GM19025 (cell line): ENCODE measurements at regions not wholly inside any gene's neighbourhood (a gene's known extent, or its start where the extent isn't known, plus 50 kb on each side); places are given as distances from the start of the nearest gene placed in this dataset.
A peak's percentile ranks its signal among the peaks of the same experiment; 100 is the strongest.

Source experiments
- ATAC-seq: cut with Tn5 transposase; IDR thresholded peaks from one replicate; pipeline ENCODE4 v1.9.1; 2021; ENCODE audit warnings: mild to moderate bottlenecking, low read depth, moderate library complexity; ENCODE audit not compliant: unreplicated experiment

GRCh38 chr4:125677665-125678307 lies 363.0 kb downstream of the FAT4 start:
- ATAC-seq, result no peak

- ATAC-seq, result no peak
Measured at GRCh38 chr4:125679989-125680388, 365.2 kb downstream of the FAT4 start.

GRCh38 chr4:125681240-125681639 lies 366.5 kb downstream of the FAT4 start:
- peak; percentile 69 for ATAC-seq

- no peak for ATAC-seq
Measured at GRCh38 chr4:125682730-125683129, 368.0 kb downstream of the FAT4 start.

GRCh38 chr4:125688841-125689240 lies 374.1 kb downstream of the FAT4 start:
- no peak for ATAC-seq

GRCh38 chr4:125689805-125690204 lies 375.1 kb downstream of the FAT4 start:
- no peak for ATAC-seq

- ATAC-seq, result no peak
Measured at GRCh38 chr4:125693228-125693627, 378.5 kb downstream of the FAT4 start.

- ATAC-seq, result no peak
Measured at GRCh38 chr4:125702406-125702805, 387.7 kb downstream of the FAT4 start.

- ATAC-seq, result no peak
Measured at GRCh38 chr4:125703443-125703842, 388.7 kb downstream of the FAT4 start.

- ATAC-seq, result no peak
Measured at GRCh38 chr4:125704726-125705125, 390.0 kb downstream of the FAT4 start.

GRCh38 chr4:125705681-125706080 lies 390.9 kb downstream of the FAT4 start:
- no peak for ATAC-seq

GRCh38 chr4:125707397-125707796 lies 392.6 kb downstream of the FAT4 start:
- no peak for ATAC-seq

- no peak for ATAC-seq
Measured at GRCh38 chr4:125710766-125711165, 396.0 kb downstream of the FAT4 start.

- no peak for ATAC-seq
Measured at GRCh38 chr4:125714049-125714448, 399.3 kb downstream of the FAT4 start.

- no peak for ATAC-seq
Measured at GRCh38 chr4:125714845-125715244, 400.1 kb downstream of the FAT4 start.

- ATAC-seq, result no peak
Measured at GRCh38 chr4:125719987-125720386, 405.2 kb downstream of the FAT4 start.

- ATAC-seq, result no peak
Measured at GRCh38 chr4:125722009-125722408, 407.3 kb downstream of the FAT4 start.

GRCh38 chr4:125725957-125726525 lies 411.3 kb downstream of the FAT4 start:
- no peak for ATAC-seq

- no peak for ATAC-seq
Measured at GRCh38 chr4:125727931-125728330, 413.2 kb downstream of the FAT4 start.

GRCh38 chr4:125728568-125728967 lies 413.8 kb downstream of the FAT4 start:
- no peak for ATAC-seq

GRCh38 chr4:125729171-125729570 lies 414.4 kb downstream of the FAT4 start:
- ATAC-seq, result no peak

GRCh38 chr4:125732632-125733031 lies 417.9 kb downstream of the FAT4 start:
- no peak for ATAC-seq

GRCh38 chr4:125734504-125734903 lies 419.7 kb downstream of the FAT4 start:
- no peak for ATAC-seq
